ENCODE measurements at regions not wholly inside any gene's neighbourhood (a gene's known extent, or its start where the extent isn't known, plus 50 kb on each side); places are given as distances from the start of the nearest gene placed in this dataset.
A peak's percentile ranks its signal among the peaks of the same experiment; 100 is the strongest.
"Not testable (repeated sequence)": the region's sequence is repeated elsewhere in the genome, so short reads cannot be mapped to it uniquely, and the experiment has no call there.

DNA sequence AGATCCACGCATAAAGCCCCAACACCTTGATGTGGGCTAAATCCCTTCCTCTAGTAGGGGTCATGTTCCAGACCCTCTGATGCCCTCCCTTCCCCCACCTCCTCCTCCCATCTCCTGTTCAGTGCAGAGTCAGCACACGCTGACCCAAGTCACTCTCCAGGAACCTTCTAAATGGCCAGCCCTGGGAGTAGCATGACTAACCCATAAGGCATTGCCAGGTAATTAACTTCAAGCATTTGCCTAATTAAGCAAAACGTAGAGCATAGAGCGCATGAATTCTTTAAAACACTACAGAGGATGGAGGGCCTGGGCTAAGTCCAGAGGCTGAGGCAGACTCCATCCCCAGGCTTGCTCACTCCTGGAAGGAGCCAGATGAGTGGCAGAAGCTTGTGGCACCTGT, 276.3 kb upstream of the MSX2 start:
- H3K9me3 Mint-ChIP-seq, result peaks cover 2 to 10% (median 3%) of the 10 kb centered on the region in 3 donors
- no peak overlapping the region for H3K27ac Mint-ChIP-seq
- H3K27me3 Mint-ChIP-seq, result no peaks in the 10 kb centered on the region
- H3K36me3 Mint-ChIP-seq, result no peaks in the 10 kb centered on the region
- H3K4me3 Mint-ChIP-seq, result no peak overlapping the region
- no peaks in the 10 kb centered on the region for H3K4me1 Mint-ChIP-seq

GRCh38 chr5:174448662-174449061, 275.7 kb upstream of the MSX2 start:
- H3K27ac Mint-ChIP-seq, result no peak overlapping the region
- H3K36me3 Mint-ChIP-seq, result no peaks in the 10 kb centered on the region
- H3K27me3 Mint-ChIP-seq, result no peaks in the 10 kb centered on the region
- H3K4me3 Mint-ChIP-seq, result no peak overlapping the region
- no peaks in the 10 kb centered on the region for H3K4me1 Mint-ChIP-seq
- peaks cover 2 to 14% (median 3%) of the 10 kb centered on the region in 3 donors for H3K9me3 Mint-ChIP-seq

- Mint-ChIP-seq H3K9me3 (peaks cover 2 to 20% (median 4%) of the 10 kb centered on the region in 3 donors), H3K36me3 (peaks cover 2% of the 10 kb centered on the region), H3K27me3 (no peaks in the 10 kb centered on the region), H3K4me3 (peak overlapping the region in 1 of 4 donors; percentile 32), H3K4me1 (no peaks in the 10 kb centered on the region), H3K27ac (no peak overlapping the region)
Observed at GRCh38 chr5:174453690-174454089, 270.7 kb upstream of the MSX2 start.

DNA sequence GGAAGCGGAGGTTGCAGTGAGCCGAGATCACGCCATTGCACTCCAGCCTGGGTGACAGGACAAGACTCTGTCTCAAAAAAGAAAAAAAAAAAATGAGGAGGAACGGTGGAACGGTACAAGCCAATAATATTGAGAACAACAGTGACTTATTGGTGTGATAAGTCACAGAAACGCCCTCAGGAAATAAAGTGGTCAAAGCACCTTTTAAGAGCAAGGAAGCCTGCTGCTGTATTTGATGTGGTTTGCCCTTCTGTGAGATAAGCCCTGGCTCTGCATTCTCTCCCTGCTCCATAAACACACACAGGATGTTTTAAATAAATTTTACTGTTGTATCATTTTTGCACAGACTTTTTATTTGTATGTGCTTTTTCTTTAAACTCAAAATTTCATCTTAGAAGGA, 269.9 kb upstream of the MSX2 start:
- Mint-ChIP-seq H3K4me3 (no peak overlapping the region), H3K36me3 (peaks cover 2% of the 10 kb centered on the region), H3K9me3 (peaks cover 2 to 17% (median 4%) of the 10 kb centered on the region in 3 donors), H3K27me3 (no peaks in the 10 kb centered on the region), H3K27ac (no peak overlapping the region), H3K4me1 (no peaks in the 10 kb centered on the region)

DNA sequence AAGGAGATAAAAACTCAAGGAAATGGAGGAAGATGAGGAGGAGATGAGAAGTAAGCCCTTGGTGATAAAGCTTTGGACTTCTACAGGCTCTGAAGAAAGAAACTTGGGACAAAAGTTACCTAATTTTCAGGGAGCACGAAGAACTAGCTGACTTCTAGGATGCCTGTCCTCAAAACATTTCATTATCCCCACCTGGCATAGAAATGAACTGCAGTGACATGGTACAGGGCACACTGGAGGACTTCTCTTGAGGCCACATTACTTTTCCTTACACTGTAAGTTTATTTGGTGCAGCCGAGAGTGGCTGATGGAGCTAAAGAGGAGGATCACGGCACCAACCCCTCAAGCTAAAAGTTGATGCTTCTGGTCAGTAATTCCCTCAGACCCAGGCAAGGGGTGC, 269.5 kb upstream of the MSX2 start:
- no peaks in the 10 kb centered on the region for H3K27me3 Mint-ChIP-seq
- H3K4me3 Mint-ChIP-seq, result no peak overlapping the region
- peaks cover 0 to 17% (median 2%) of the 10 kb centered on the region in 3 donors for H3K9me3 Mint-ChIP-seq
- peaks cover 2% of the 10 kb centered on the region for H3K36me3 Mint-ChIP-seq
- no peak overlapping the region for H3K27ac Mint-ChIP-seq
- H3K4me1 Mint-ChIP-seq, result no peaks in the 10 kb centered on the region

DNA sequence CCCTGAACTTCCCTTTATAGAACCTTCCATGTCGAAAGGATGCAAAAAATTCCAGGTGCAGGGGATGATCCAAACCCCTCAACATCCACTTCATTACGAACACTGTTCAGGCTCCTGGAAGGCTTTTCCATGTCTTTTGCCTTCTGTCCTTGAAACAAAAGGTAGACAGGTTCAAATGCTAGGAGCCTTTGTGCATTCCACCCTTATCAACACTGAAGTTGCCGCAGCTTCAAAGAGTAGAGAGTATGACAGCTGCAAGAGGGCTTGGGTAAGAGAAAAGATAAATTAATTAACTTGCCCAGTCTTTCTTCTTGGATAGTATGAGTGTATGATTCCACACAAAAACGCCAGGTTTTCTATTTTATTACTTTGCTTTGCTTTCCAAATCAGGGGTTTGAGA, 269.1 kb upstream of the MSX2 start:
- Mint-ChIP-seq H3K36me3 (peaks cover 2% of the 10 kb centered on the region), H3K4me3 (no peak overlapping the region)

DNA sequence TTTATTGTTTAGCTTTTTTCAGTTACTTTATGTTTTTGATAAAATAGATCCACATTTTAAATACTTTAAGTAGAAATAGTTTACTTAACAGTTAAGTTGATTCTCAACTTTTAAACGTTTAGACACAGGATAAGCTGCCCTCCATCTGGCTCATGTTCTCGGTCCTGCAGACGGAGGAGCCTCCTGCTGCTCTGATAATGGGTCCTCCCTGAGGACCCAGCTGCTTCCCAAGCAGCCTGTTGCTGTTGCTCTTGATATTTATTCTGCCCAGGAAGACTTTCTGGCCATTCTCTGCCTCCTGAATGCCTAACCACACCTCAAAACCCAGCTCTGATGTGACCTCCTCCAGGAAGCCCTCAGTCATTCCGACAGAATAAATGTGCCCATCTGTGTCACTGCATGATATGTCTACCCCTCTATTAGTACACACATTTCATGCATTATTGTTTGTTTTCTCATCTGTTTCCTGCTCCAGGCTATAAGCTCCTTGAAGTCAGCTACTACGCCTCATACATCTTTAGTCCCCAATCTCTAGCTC, 267.2 kb upstream of the MSX2 start:
- Mint-ChIP-seq H3K36me3 (peaks cover 2% of the 10 kb centered on the region), H3K27me3 (no peaks in the 10 kb centered on the region), H3K27ac (no peak overlapping the region), H3K4me1 (no peaks in the 10 kb centered on the region), H3K9me3 (peaks cover 0 to 15% (median 2%) of the 10 kb centered on the region in 3 donors), H3K4me3 (no peak overlapping the region)

More for the DNA sequence above, 269.1 kb upstream of the MSX2 start:
- no peaks in the 10 kb centered on the region for H3K4me1 Mint-ChIP-seq
- H3K27me3 Mint-ChIP-seq, result no peaks in the 10 kb centered on the region
- H3K27ac Mint-ChIP-seq, result no peak overlapping the region
- H3K9me3 Mint-ChIP-seq, result peaks cover 0 to 17% (median 2%) of the 10 kb centered on the region in 3 donors

DNA sequence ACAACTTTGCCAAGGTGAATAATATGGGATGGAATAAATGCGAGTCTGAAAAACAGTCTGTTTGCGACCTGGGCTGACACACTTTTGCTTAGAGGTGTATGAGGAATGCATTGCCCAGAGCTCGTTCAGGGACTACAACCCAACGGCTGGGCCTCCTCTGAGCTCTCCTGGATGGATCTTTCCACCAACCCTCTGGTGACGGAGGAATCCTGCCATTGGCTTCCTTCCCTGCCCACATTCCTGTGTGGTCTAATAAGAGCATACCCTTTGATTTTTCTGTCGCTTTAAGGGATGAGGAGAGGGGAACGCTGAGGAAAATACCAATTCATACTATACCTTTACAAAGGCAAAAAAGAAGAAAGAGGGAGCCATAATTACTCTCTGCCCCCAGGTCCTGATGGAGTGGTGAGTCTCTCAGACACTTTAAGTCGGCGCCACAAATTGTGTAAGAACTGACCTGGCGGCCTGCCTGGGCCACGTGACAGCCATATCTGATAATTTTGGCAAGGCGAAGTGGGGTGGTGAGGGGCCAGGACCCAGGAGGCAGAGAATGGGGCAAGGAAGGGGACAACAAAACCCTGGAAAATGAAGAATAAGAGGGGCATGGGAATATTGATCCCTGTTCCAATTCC, 265.2 kb upstream of the MSX2 start:
- Mint-ChIP-seq H3K27me3 (no peaks in the 10 kb centered on the region), H3K4me1 (no peaks in the 10 kb centered on the region), H3K4me3 (no peak overlapping the region), H3K27ac (no peak overlapping the region), H3K9me3 (peaks cover 0 to 8% (median 0%) of the 10 kb centered on the region in 3 donors), H3K36me3 (no peaks in the 10 kb centered on the region)

DNA sequence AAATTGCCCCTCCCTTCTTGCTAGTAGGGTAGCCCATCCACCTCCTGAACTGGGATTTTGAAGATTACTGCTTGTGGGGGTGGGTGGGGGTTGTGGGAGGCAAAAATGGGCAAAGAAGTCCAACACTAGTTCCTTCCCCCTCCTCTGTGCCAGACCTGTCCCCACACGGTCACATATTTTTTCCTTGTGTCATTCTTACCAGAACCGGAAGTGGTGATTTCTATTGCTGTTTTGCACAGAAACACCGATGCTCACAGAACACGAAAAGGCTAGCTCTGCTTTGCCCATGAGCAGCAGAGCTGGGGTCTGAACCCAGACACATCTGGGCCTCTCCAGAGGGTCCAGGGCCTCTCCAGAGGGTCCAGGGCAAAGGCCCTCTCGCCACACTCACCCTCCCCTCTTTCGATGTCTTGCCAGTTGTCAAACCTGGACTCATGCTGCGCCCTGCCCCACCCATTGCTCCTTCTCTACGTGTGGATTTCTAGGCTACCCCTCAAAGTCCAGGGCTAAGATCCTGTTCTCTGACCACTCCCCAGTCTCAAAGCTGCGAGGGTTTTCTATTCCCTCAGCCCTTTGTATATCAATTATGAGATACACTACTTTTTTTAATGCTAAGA, 264.4 kb upstream of the MSX2 start:
- Mint-ChIP-seq H3K9me3 (peaks cover 0 to 8% (median 1%) of the 10 kb centered on the region in 3 donors), H3K27me3 (no peaks in the 10 kb centered on the region), H3K4me3 (no peak overlapping the region), H3K27ac (no peak overlapping the region), H3K36me3 (no peaks in the 10 kb centered on the region), H3K4me1 (no peaks in the 10 kb centered on the region)

- no peak overlapping the region for H3K27ac Mint-ChIP-seq
- peaks cover 1 to 4% (median 3%) of the 10 kb centered on the region in 3 donors for H3K9me3 Mint-ChIP-seq
- H3K36me3 Mint-ChIP-seq, result no peaks in the 10 kb centered on the region
- H3K27me3 Mint-ChIP-seq, result no peaks in the 10 kb centered on the region
- no peaks in the 10 kb centered on the region for H3K4me1 Mint-ChIP-seq
- no peak overlapping the region for H3K4me3 Mint-ChIP-seq
Observed at GRCh38 chr5:174462129-174462528, 262.3 kb upstream of the MSX2 start.

- Mint-ChIP-seq H3K4me3 (no peak overlapping the region), H3K27ac (no peak overlapping the region), H3K4me1 (no peaks in the 10 kb centered on the region), H3K9me3 (peaks cover 3 to 6% (median 4%) of the 10 kb centered on the region in 3 donors), H3K36me3 (no peaks in the 10 kb centered on the region), H3K27me3 (no peaks in the 10 kb centered on the region)
Observed at GRCh38 chr5:174464504-174465165, 259.7 kb upstream of the MSX2 start.

- not testable (repeated sequence) for H3K4me1 Mint-ChIP-seq, H3K27ac Mint-ChIP-seq, H3K36me3 Mint-ChIP-seq, H3K27me3 Mint-ChIP-seq, H3K4me3 Mint-ChIP-seq
- H3K9me3 Mint-ChIP-seq, result peaks cover 8 to 12% (median 9%) of the 10 kb centered on the region in 3 donors
Observed at GRCh38 chr5:174471528-174471927, 252.9 kb upstream of the MSX2 start.

DNA sequence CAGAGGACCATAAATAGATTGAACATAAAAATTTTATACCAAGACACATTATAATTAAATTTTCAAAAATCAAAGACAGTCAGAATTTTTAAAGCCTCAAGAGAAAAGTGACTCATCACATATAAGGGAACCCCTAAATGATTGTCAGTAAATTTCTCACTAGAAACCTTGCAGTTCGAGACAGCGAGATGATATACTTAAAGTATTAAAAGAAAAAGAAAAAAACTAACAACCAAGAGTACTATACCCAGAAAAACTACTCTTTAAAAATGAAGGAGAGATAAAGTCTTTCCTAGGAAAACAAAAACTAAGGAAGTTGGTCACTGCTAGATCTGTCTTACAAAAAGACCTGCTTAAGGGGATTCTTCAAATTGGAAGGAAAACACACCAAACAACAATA, 251.4 kb upstream of the MSX2 start:
- Mint-ChIP-seq H3K36me3 (no peaks in the 10 kb centered on the region), H3K4me3 (no peak overlapping the region), H3K27me3 (no peaks in the 10 kb centered on the region), H3K9me3 (peaks cover 3 to 12% (median 8%) of the 10 kb centered on the region in 3 donors), H3K27ac (no peak overlapping the region), H3K4me1 (no peaks in the 10 kb centered on the region)

- not testable (repeated sequence) for H3K36me3 Mint-ChIP-seq, H3K27me3 Mint-ChIP-seq, H3K4me1 Mint-ChIP-seq, H3K27ac Mint-ChIP-seq, H3K4me3 Mint-ChIP-seq
- peaks cover 5 to 17% (median 12%) of the 10 kb centered on the region in 3 donors for H3K9me3 Mint-ChIP-seq
Observed at GRCh38 chr5:174476001-174476400, 248.4 kb upstream of the MSX2 start.

DNA sequence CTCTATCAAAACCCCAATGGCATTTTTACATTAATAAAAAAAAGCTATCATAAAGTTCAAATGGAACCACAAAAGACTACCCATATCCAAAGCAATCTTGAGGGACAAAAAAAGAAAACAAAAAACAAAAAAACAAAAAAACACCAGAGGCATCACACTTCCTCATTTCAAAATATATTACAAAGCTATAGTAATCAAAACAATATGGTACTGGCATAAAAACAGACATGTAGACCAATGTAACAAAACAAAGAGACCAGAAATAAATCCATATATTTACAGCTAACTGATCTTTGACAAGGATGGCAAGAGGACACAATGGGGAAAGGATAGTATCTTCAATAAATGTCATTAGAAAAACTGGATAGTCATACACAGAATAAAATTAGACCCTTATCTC, 245.1 kb upstream of the MSX2 start:
- H3K27ac Mint-ChIP-seq, result no peak overlapping the region
- peaks cover 1% of the 10 kb centered on the region for H3K36me3 Mint-ChIP-seq
- peaks cover 9 to 17% (median 10%) of the 10 kb centered on the region in 3 donors for H3K9me3 Mint-ChIP-seq
- no peak overlapping the region for H3K4me3 Mint-ChIP-seq
- no peaks in the 10 kb centered on the region for H3K4me1 Mint-ChIP-seq
- no peaks in the 10 kb centered on the region for H3K27me3 Mint-ChIP-seq

Data from IgD-negative memory B cell (primary cell).